ENCODE measurements at regions not wholly inside any gene's neighbourhood (a gene's known extent, or its start where the extent isn't known, plus 50 kb on each side); places are given as distances from the start of the nearest gene placed in this dataset.
"Not testable (repeated sequence)": the region's sequence is repeated elsewhere in the genome, so short reads cannot be mapped to it uniquely, and the experiment has no call there.

DNA sequence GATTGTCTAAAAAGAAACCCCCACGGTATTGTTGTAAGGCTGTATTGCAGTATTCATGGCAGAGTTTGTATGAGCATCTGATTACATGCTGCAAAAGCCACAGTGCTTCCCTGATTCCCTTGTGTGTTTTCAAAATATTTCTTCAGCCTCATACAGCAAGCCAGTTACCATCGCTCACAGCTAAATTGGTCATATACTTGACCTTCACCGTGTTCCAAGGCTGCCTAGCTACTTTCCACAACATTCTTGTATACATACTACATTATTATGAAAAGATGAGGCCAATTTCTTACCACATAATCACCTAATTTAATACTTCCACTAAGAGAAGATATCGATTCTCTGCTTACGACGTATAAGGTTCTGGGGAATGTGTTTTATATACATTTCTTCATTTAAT is 576.3 kb upstream of the CNTNAP5 start:
- no peaks in the 10 kb centered on the region for H3K36me3 Mint-ChIP-seq (ENCODE audit: low read depth)
- no peak for DNase-seq
- H3K27me3 Mint-ChIP-seq: no peaks in the 10 kb centered on the region
- ChIA-PET POLR2A (no interaction called here), CTCF (no interaction called here)
- no peaks in the 10 kb centered on the region for H3K4me1 Mint-ChIP-seq
- no peak overlapping the region for H3K4me3 Mint-ChIP-seq
- no peak overlapping the region for H3K27ac Mint-ChIP-seq
- H3K9me3 Mint-ChIP-seq: peaks cover 14% of the 10 kb centered on the region

DNA sequence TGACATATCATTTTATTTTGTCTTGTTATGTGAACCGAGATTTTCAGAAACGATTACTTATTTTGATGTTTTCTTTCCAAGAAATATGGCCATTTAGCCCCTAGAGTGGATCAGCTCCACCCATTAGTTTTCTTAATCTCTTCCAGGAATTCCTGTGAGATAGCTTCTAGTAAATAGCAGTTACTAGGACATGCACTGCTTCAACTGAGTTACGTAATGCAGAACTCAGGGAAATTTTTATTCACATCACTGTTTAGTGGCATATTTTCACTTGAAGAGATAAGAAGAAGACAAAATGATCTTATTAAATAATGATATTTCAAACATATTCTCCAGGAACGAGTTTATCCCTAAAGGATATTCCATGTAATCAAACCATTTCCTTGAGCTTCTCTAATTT is 573.5 kb upstream of the CNTNAP5 start:
- Mint-ChIP-seq H3K27ac (no peak overlapping the region), H3K4me1 (no peaks in the 10 kb centered on the region), H3K4me3 (no peak overlapping the region), H3K36me3 (ENCODE audit: low read depth) (no peaks in the 10 kb centered on the region), H3K9me3 (peaks cover 14% of the 10 kb centered on the region), H3K27me3 (no peaks in the 10 kb centered on the region)
- DNase-seq: no peak
- ChIA-PET CTCF (no interaction called here), POLR2A (no interaction called here)

DNA sequence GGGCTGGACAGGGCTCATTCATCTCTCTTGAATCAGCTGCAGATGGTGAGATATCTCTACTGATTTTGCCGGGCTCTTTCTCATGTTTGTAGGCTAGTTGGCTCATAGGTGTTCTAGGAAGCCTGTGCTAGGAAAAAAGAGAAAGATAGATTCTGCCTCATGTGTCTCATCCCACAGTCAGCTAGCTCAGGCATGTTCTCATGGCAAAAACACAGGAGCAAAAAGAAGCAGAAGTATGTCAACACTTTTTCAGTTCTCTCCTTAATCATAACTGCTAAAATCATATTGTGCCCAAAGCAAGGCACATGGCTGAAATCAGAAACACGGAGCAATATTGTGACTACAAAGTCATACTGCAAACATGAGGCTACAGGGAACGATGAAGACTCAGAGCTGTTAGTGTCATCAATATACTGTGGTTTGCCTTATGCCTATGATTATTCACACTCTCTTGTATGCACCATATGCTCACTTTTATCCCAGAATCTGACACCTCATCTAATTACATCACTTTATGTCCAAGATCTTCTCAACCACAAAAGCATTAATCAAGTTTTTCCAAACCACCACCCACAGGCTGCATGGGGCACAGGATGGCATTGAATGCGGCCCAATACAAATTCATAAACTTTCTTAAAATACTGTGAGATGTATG is 571.9 kb upstream of the CNTNAP5 start:
- Mint-ChIP-seq H3K9me3 (peaks cover 10% of the 10 kb centered on the region), H3K36me3 (ENCODE audit: low read depth) (no peaks in the 10 kb centered on the region), H3K4me3 (no peak overlapping the region), H3K27me3 (no peaks in the 10 kb centered on the region), H3K27ac (no peak overlapping the region), H3K4me1 (no peaks in the 10 kb centered on the region)
- DNase-seq: no peak
- CTCF ChIA-PET: no interaction called here
- POLR2A ChIA-PET: no interaction called here

DNA sequence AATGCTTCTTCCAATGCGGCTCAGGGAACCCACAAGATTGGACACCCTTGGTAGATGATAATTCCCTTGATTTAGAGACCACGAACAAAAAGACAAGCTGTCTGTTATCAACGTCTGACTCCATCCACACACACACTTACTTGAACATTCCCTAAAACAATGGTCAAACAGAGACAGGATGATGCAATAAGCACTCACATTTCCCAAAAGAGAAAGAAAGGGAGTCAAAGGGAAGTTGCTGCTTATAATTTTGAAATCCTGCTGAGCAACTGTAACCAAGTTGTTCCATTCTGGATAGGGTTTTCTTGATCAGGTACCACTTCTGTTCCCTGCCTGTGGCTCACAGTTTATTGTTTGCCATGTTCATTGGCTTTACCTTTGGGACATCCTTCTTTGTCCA is 571.3 kb upstream of the CNTNAP5 start:
- Mint-ChIP-seq H3K27me3 (no peaks in the 10 kb centered on the region), H3K9me3 (peaks cover 10% of the 10 kb centered on the region), H3K36me3 (ENCODE audit: low read depth) (no peaks in the 10 kb centered on the region), H3K27ac (no peak overlapping the region), H3K4me1 (no peaks in the 10 kb centered on the region), H3K4me3 (no peak overlapping the region)
- ChIA-PET CTCF (no interaction called here), POLR2A (no interaction called here)
- no peak for DNase-seq

DNA sequence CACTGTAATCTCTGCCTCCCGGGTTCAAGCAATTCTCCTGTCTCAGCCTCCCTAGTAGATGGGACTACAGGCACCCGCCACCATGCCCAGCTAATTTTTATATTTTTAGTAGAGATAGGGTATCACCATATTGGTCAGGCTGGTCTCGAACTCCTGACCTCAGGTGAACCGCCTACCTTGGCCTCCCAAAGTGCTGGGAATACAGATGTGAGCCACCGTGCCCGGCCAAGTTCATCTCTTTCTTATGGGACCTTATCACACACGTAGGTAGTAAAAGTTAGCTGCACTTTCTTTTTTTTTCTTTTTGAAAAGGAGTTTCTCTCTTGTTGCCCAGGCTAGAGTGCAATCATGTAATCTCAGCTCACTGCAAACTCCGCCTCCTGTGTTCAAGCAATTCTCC is 569.9 kb upstream of the CNTNAP5 start:
- POLR2A ChIA-PET; DNase-seq; H3K27me3 Mint-ChIP-seq; H3K4me1 Mint-ChIP-seq; H3K27ac Mint-ChIP-seq; H3K4me3 Mint-ChIP-seq; H3K36me3 Mint-ChIP-seq (ENCODE audit: low read depth); CTCF ChIA-PET: not testable (repeated sequence)
- H3K9me3 Mint-ChIP-seq: peaks cover 10% of the 10 kb centered on the region

DNA sequence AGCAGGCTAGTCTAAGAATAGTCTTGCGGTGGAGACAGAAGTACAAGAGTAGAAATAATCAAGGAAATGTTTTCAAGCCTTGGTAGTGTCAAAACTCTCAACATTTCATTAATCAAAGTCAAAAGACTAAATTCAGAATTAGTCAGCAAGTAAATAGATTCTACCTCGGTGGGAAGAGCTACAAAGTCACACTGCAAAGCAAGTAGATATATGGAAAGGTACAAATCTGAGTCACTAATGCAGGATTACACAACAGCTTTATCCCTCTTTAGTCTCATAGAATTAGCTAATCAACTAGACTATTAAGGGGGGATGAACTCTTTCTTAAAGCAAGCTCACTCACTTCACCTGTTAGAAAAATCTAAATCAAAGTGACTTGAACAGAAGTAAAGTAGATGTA is 568.7 kb upstream of the CNTNAP5 start:
- Mint-ChIP-seq H3K4me1 (no peaks in the 10 kb centered on the region), H3K4me3 (no peak overlapping the region), H3K9me3 (peaks cover 10% of the 10 kb centered on the region), H3K27me3 (no peaks in the 10 kb centered on the region), H3K27ac (no peak overlapping the region), H3K36me3 (ENCODE audit: low read depth) (no peaks in the 10 kb centered on the region)
- ChIA-PET CTCF (interaction anchor here (0.6 kb wide), 1 partner anchor 1836 kb away, joined by 3 read pairs; no protein-coding TSS in a partner anchor), POLR2A (no interaction called here)
- DNase-seq: no peak

DNA sequence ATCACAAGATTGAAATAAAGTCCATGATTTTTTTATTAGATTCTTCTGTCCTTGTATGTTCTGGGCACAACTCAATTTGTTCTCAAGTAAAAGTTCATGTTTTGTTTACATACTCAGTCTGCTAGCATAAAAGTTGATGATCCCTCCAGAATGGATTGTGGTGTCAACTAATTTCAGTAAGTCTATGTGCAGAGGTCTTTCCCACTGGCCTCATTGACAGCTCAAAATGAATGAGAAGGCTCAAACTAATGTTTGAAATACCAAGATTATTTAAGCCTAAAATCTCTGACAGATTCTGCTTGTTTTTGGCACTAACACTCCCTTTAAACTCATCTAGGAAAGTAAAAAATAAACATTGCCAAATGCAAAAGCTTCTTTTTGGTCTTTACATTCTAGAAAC is 561.2 kb upstream of the CNTNAP5 start:
- no peaks in the 10 kb centered on the region for H3K36me3 Mint-ChIP-seq (ENCODE audit: low read depth)
- CTCF ChIA-PET: no interaction called here
- H3K27me3 Mint-ChIP-seq: no peaks in the 10 kb centered on the region
- no peak overlapping the region for H3K4me3 Mint-ChIP-seq
- no peaks in the 10 kb centered on the region for H3K4me1 Mint-ChIP-seq
- H3K9me3 Mint-ChIP-seq: peaks cover 4% of the 10 kb centered on the region
- DNase-seq: no peak
- POLR2A ChIA-PET: no interaction called here
- no peak overlapping the region for H3K27ac Mint-ChIP-seq

DNA sequence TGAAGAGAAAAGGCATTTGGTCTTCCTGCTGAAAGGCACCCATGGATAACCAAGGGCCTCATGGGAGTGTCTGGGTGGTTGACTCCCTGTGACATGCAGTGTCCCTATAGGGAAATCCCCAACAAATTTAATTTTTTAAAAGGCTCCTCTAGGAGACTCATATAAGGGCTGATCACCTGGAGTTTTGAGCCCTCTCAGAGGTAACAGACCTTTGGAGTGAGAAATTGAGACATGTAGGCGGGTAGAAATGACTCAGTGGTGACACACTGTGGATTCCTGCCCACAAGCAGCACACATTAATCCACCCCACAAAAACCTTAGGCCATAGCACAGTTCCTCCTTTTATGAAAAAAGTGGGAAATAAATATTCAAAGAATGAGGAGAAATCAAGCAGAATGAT is 557.0 kb upstream of the CNTNAP5 start:
- H3K4me3 Mint-ChIP-seq: no peak overlapping the region
- no peak for DNase-seq
- H3K36me3 Mint-ChIP-seq (ENCODE audit: low read depth): no peaks in the 10 kb centered on the region
- H3K27me3 Mint-ChIP-seq: no peaks in the 10 kb centered on the region
- H3K4me1 Mint-ChIP-seq: no peaks in the 10 kb centered on the region
- peaks cover 7% of the 10 kb centered on the region for H3K9me3 Mint-ChIP-seq
- CTCF ChIA-PET: no interaction called here
- POLR2A ChIA-PET: no interaction called here
- no peak overlapping the region for H3K27ac Mint-ChIP-seq

DNA sequence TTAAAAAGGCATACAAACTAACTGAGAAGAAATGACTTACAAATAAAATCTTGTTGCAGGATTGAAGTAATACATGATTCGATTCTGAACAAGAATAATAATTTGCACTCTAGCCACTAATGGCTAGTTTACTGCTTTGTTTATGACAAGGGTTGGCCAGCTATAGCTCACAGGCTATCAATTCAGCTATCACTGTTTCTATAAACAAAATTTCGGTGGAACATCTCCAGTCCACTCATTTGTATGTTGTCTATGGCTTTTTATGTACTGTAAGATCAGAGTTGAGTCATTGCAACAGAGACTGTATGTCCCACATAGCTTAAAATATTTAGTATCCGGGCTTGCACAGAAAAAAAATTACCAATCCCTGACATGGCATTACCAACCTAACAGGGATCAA is 543.7 kb upstream of the CNTNAP5 start:
- ChIA-PET CTCF (no interaction called here), POLR2A (no interaction called here)
- H3K27ac Mint-ChIP-seq: no peak overlapping the region
- no peak for DNase-seq
- H3K9me3 Mint-ChIP-seq: peaks cover 7% of the 10 kb centered on the region
- no peak overlapping the region for H3K4me3 Mint-ChIP-seq
- H3K36me3 Mint-ChIP-seq (ENCODE audit: low read depth): no peaks in the 10 kb centered on the region
- no peaks in the 10 kb centered on the region for H3K27me3 Mint-ChIP-seq
- H3K4me1 Mint-ChIP-seq: no peaks in the 10 kb centered on the region

DNA sequence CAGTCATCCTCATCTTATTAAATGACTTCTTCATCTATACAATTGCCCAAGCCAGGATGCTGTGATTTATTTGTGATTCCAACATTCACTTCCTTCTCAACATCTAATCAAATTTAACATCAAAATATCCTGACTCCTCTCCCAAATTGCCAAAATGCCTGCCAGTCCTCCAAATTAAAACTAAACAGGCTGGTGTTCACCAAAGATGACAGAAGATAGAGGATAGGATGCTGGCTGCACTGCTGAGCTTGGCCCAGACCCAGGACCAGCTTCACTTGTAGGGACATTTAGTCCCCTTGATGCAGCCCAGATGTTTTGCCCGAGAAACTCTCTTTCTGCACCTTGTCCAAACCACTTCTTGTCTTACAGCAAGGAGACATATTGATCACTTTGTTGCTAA is 540.0 kb upstream of the CNTNAP5 start:
- H3K36me3 Mint-ChIP-seq (ENCODE audit: low read depth): no peaks in the 10 kb centered on the region
- H3K27ac Mint-ChIP-seq: no peak overlapping the region
- H3K4me1 Mint-ChIP-seq: no peaks in the 10 kb centered on the region
- DNase-seq: no peak
- H3K4me3 Mint-ChIP-seq: no peak overlapping the region
- no peaks in the 10 kb centered on the region for H3K27me3 Mint-ChIP-seq
- CTCF ChIA-PET: no interaction called here
- H3K9me3 Mint-ChIP-seq: peaks cover 5% of the 10 kb centered on the region
- POLR2A ChIA-PET: no interaction called here

DNA sequence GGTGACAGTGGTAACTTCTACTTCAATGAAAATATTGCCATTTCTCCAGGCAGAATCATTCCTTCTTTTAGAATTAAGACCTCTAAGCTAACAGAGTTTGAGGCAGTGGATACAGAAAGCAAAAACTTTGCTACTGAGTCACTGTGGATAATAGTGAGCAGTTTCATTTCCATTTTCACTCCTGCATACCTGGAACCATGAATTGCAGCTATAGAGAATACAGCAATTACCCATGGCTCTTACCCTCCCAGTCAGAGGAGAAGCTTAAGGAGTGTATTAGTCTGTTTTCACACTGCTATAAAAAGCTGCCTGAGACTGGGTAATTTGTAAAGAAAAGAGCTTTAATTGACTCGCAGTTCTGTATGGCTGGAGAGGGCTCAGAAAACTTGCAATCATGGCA is 531.4 kb upstream of the CNTNAP5 start:
- no peak overlapping the region for H3K27ac Mint-ChIP-seq
- ChIA-PET CTCF (no interaction called here), POLR2A (no interaction called here)
- no peak overlapping the region for H3K4me3 Mint-ChIP-seq
- H3K4me1 Mint-ChIP-seq: no peaks in the 10 kb centered on the region
- H3K27me3 Mint-ChIP-seq: no peaks in the 10 kb centered on the region
- no peak for DNase-seq
- H3K9me3 Mint-ChIP-seq: peaks cover 11% of the 10 kb centered on the region
- H3K36me3 Mint-ChIP-seq (ENCODE audit: low read depth): no peaks in the 10 kb centered on the region

DNA sequence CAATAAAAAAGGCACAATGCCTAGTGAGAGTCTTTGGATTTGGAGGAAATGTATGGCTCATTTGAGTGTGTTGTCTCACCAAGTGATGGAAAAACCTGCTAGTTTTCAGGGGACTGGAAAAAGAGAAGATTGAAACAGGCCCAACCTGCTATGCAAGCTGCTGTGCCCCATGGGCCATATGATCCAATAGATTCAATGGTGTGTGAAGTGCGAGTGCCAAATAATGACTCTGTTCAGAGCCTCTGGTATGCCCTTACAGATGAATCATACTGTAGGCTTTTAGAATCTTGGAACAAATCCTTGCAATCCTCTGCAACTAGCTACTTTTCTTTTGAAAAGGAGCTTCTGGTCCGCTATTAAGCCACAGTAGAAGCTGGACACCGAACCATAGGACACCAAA is 529.8 kb upstream of the CNTNAP5 start:
- H3K9me3 Mint-ChIP-seq: peaks cover 11% of the 10 kb centered on the region
- DNase-seq: no peak
- CTCF ChIA-PET: no interaction called here
- no peaks in the 10 kb centered on the region for H3K4me1 Mint-ChIP-seq
- no peak overlapping the region for H3K4me3 Mint-ChIP-seq
- H3K27ac Mint-ChIP-seq: no peak overlapping the region
- H3K36me3 Mint-ChIP-seq (ENCODE audit: low read depth): no peaks in the 10 kb centered on the region
- no peaks in the 10 kb centered on the region for H3K27me3 Mint-ChIP-seq
- POLR2A ChIA-PET: no interaction called here

DNA sequence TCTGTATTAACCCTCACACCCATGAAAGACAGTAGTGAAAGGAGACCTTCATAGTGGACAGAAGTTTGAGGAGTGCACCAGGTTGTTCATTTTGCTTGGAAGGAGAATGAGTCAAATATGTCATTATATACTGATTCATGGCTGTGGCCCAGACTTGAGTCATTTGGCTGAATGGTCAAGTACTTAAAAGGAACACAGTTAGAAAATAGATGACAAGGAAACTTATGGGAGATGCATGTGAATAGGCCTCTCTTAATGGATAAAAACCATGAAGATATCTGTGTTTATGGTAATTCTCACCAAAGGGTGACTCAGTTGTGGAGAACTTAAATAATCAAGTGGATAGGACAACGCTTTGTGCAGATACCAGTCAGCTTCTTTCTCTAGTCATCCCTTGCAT is 524.7 kb upstream of the CNTNAP5 start:
- CTCF ChIA-PET: no interaction called here
- H3K36me3 Mint-ChIP-seq (ENCODE audit: low read depth): no peaks in the 10 kb centered on the region

DNA sequence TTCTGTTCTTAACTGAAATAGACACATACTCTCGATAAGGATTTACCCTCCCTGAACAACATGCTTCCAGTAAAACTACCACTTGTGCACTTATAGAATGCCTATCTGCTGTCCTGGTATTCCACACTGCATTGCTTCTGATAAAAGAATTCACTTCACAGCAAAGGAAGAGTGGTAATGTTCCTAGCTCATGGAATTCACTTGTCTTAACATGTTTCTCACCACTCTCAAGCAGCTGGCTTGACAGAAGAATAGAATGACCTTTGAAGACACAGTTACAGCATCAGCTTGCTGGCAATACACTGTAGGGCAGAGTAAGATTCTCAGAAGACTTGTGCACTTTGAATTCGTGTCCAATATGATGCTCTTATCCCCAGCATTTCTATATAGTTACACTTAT is 524.1 kb upstream of the CNTNAP5 start:
- ChIA-PET CTCF (no interaction called here), POLR2A (no interaction called here)
- Mint-ChIP-seq H3K36me3 (ENCODE audit: low read depth) (no peaks in the 10 kb centered on the region), H3K4me1 (no peaks in the 10 kb centered on the region), H3K27me3 (no peaks in the 10 kb centered on the region), H3K27ac (no peak overlapping the region), H3K4me3 (no peak overlapping the region), H3K9me3 (peaks cover 9% of the 10 kb centered on the region)
- no peak for DNase-seq

More for the DNA sequence above, 524.7 kb upstream of the CNTNAP5 start:
- POLR2A ChIA-PET: no interaction called here
- H3K4me1 Mint-ChIP-seq: no peaks in the 10 kb centered on the region
- H3K27ac Mint-ChIP-seq: no peak overlapping the region
- peaks cover 9% of the 10 kb centered on the region for H3K9me3 Mint-ChIP-seq
- H3K4me3 Mint-ChIP-seq: no peak overlapping the region
- no peak for DNase-seq
- H3K27me3 Mint-ChIP-seq: no peaks in the 10 kb centered on the region

DNA sequence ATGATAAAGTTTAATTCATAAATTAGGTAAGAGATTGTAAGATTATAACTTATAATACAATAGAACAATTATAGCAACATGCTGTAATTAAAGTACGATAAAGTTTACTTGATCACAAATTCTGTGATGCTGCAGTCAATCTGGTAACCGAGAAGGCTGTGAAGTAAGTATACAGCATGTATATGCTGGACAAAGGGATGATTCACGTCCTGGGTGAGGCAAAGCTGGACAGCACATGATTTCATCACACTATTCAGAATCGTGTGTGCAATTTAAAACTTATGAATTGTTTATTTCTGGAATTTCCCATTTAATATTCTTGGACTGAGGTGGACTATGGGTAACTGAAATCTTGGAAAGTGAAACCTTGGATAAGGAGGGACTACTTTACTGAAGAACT is 522.2 kb upstream of the CNTNAP5 start:
- H3K36me3 Mint-ChIP-seq (ENCODE audit: low read depth): no peaks in the 10 kb centered on the region
- H3K27me3 Mint-ChIP-seq: no peaks in the 10 kb centered on the region
- H3K4me3 Mint-ChIP-seq: no peak overlapping the region
- no peak for DNase-seq
- no peak overlapping the region for H3K27ac Mint-ChIP-seq
- no peaks in the 10 kb centered on the region for H3K9me3 Mint-ChIP-seq
- no peaks in the 10 kb centered on the region for H3K4me1 Mint-ChIP-seq
- CTCF ChIA-PET: no interaction called here
- POLR2A ChIA-PET: no interaction called here
